ENCODE measurements at regions not wholly inside any gene's neighbourhood (a gene's known extent, or its start where the extent isn't known, plus 50 kb on each side); places are given as distances from the start of the nearest gene placed in this dataset.

DNA sequence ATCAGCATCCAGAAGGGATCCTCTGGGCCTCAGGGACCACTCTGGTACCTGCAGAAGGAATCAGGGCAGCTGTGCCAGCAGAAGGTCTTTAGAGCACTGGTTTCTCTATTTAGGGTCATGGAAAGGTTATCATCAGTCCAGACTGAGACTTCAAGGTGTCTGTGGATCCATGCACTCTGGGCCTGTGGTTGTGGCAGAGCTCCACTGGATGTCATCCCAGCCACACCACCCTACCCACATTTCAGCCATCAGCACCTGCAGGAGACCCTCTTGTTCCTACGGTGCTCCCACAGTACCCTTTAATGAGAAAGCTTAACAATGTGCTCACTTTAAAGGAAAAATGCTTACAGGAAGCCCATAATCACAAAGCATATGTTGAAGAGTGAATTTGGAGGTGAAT lies 603.4 kb upstream of the CCDC54 start:
- no peaks in the 10 kb centered on the region for H3K9me3 Mint-ChIP-seq
- Histone ChIP-seq H3K4me1 (ENCODE audit: control insufficient read depth, insufficient read depth, low read length) (no peaks in the 10 kb centered on the region), H3K9ac (ENCODE audit: extremely low read depth, low read length, poor library complexity, severe bottlenecking) (no peak overlapping the region), H3K27me3 (ENCODE audit: control insufficient read depth, insufficient read depth, low read length, poor library complexity, severe bottlenecking) (no peaks in the 10 kb centered on the region), H3K27ac (ENCODE audit: low read depth, low read length) (no peak overlapping the region), H3K9me3 (ENCODE audit: control insufficient read depth, low read length) (no peaks in the 10 kb centered on the region), H3K4me3 (ENCODE audit: low read length) (no peak overlapping the region), H3K36me3 (ENCODE audit: control insufficient read depth, insufficient read depth, low read length) (no peaks in the 10 kb centered on the region)
- WGBS, 2 experiments (ENCODE audit: insufficient coverage in 1 of 2, insufficient read length in 1 of 2): 100% methylated on average over 1 of the region's 1 CpG; no CpG with 5 or more reads in 1 of the 2 experiments
- no peaks in the 10 kb centered on the region for H3K4me1 Mint-ChIP-seq
- no peaks in the 10 kb centered on the region for H3K36me3 Mint-ChIP-seq (ENCODE audit: low read depth)
- H3K4me3 Mint-ChIP-seq: no peak overlapping the region
- TF ChIP-seq, protein P1, sequence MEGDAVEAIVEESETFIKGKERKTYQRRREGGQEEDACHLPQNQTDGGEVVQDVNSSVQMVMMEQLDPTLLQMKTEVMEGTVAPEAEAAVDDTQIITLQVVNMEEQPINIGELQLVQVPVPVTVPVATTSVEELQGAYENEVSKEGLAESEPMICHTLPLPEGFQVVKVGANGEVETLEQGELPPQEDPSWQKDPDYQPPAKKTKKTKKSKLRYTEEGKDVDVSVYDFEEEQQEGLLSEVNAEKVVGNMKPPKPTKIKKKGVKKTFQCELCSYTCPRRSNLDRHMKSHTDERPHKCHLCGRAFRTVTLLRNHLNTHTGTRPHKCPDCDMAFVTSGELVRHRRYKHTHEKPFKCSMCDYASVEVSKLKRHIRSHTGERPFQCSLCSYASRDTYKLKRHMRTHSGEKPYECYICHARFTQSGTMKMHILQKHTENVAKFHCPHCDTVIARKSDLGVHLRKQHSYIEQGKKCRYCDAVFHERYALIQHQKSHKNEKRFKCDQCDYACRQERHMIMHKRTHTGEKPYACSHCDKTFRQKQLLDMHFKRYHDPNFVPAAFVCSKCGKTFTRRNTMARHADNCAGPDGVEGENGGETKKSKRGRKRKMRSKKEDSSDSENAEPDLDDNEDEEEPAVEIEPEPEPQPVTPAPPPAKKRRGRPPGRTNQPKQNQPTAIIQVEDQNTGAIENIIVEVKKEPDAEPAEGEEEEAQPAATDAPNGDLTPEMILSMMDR (conservative IDR thresholded peaks at IDR 0.05): no peak
- H3K27me3 Mint-ChIP-seq (ENCODE audit: insufficient read depth): no peaks in the 10 kb centered on the region
- no peak overlapping the region for H3K27ac Mint-ChIP-seq
- no peak for DNase-seq

DNA sequence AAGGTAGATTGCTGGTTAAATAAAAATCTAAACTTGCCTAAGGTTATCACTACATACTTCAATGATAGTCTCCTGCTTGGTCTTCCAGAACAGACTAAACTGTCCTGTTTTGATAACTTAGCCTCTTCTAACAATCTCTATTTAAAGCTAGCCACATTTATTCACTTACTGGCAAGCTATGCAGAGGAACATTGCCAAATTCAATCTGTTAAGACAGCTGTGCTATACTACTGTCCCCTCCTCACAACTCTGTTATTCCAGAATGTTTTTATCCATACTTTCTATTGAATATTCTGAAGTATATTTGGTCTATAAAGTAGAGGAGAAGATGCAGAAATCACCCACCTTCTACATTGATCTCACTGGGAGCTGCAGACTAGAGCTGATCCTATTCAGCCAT lies 594.0 kb upstream of the CCDC54 start:
- TF ChIP-seq, protein P1 (conservative IDR thresholded peaks at IDR 0.05): no peak
- H3K36me3 ChIP-seq (ENCODE audit: control insufficient read depth, insufficient read depth, low read length): no peaks in the 10 kb centered on the region
- H3K9me3 ChIP-seq (ENCODE audit: control insufficient read depth, low read length): no peaks in the 10 kb centered on the region
- H3K4me1 ChIP-seq (ENCODE audit: control insufficient read depth, insufficient read depth, low read length): no peaks in the 10 kb centered on the region
- H3K27me3 Mint-ChIP-seq (ENCODE audit: insufficient read depth): no peaks in the 10 kb centered on the region
- no peak overlapping the region for H3K4me3 ChIP-seq (ENCODE audit: low read length)
- no peaks in the 10 kb centered on the region for H3K36me3 Mint-ChIP-seq (ENCODE audit: low read depth)
- no peaks in the 10 kb centered on the region for H3K4me1 Mint-ChIP-seq
- no peaks in the 10 kb centered on the region for H3K9me3 Mint-ChIP-seq
- H3K27ac Mint-ChIP-seq: no peak overlapping the region
- DNase-seq: no peak
- no peak overlapping the region for H3K9ac ChIP-seq (ENCODE audit: extremely low read depth, low read length, poor library complexity, severe bottlenecking)
- H3K27ac ChIP-seq (ENCODE audit: low read depth, low read length): no peak overlapping the region
- H3K27me3 ChIP-seq (ENCODE audit: control insufficient read depth, insufficient read depth, low read length, poor library complexity, severe bottlenecking): no peaks in the 10 kb centered on the region
- no peak overlapping the region for H3K4me3 Mint-ChIP-seq

DNA sequence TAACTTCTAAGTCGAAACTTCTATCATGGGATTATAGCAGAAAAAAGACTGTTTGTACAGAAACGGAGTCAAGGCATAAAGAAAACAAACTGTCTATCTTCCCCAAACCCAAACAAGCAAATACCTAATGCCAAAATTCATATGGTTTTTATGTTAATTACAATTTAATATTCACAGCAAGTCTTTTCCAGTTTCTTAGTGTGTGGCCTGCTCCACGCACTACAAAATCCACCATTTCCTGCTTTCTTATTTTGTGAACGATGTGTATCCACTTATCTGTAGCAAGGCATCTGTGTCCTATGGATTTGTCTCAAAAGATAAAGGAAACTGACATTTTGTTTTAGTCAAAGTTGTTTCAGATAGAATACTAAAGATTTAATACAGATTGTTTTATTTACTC lies 588.0 kb upstream of the CCDC54 start:
- TF ChIP-seq, protein P1 (conservative IDR thresholded peaks at IDR 0.05): no peak

More for the DNA sequence above, 588.0 kb upstream of the CCDC54 start:
- no peak overlapping the region for H3K4me3 ChIP-seq (ENCODE audit: low read length)
- no peak overlapping the region for H3K9ac ChIP-seq (ENCODE audit: extremely low read depth, low read length, poor library complexity, severe bottlenecking)
- H3K36me3 Mint-ChIP-seq (ENCODE audit: low read depth): no peaks in the 10 kb centered on the region
- no peak overlapping the region for H3K27ac Mint-ChIP-seq
- H3K27me3 ChIP-seq (ENCODE audit: control insufficient read depth, insufficient read depth, low read length, poor library complexity, severe bottlenecking): no peaks in the 10 kb centered on the region
- DNase-seq: no peak
- H3K9me3 ChIP-seq (ENCODE audit: control insufficient read depth, low read length): no peaks in the 10 kb centered on the region
- H3K9me3 Mint-ChIP-seq: no peaks in the 10 kb centered on the region
- H3K27ac ChIP-seq (ENCODE audit: low read depth, low read length): no peak overlapping the region
- 97% methylated on average over 4 of the region's 4 CpGs; no CpG with 5 or more reads in 1 of the 2 experiments for WGBS, 2 experiments (ENCODE audit: insufficient coverage in 1 of 2, insufficient read length in 1 of 2)
- H3K4me1 ChIP-seq (ENCODE audit: control insufficient read depth, insufficient read depth, low read length): no peaks in the 10 kb centered on the region
- no peaks in the 10 kb centered on the region for H3K36me3 ChIP-seq (ENCODE audit: control insufficient read depth, insufficient read depth, low read length)
- no peak overlapping the region for H3K4me3 Mint-ChIP-seq
- H3K27me3 Mint-ChIP-seq (ENCODE audit: insufficient read depth): no peaks in the 10 kb centered on the region
- no peaks in the 10 kb centered on the region for H3K4me1 Mint-ChIP-seq

Measured in endodermal cell (in vitro differentiated cells).